ENCODE measurements at regions not wholly inside any gene's neighbourhood (a gene's known extent, or its start where the extent isn't known, plus 50 kb on each side); places are given as distances from the start of the nearest gene placed in this dataset.
"Not testable (repeated sequence)": the region's sequence is repeated elsewhere in the genome, so short reads cannot be mapped to it uniquely, and the experiment has no call there.

DNA sequence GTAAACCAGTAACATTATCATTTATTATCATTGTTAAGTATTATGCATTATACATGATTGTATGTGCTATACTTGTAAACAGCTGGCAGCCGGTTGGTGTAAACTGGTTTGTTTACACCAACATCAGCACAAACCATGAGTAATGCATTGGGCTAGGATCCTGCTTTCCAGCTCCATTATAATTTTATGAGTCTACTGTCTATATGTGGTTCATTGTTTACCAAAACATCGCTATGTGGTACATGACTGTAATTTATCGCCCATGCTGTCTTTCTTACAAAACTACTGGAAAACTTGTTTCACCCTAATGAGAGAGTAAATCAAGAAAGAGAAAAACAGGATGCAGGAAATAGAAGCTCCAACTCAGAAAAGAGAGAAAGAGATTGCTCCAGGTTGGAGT is 224.8 kb upstream of the CBLB start:
- H3K27ac Mint-ChIP-seq (ENCODE audit: unreplicated experiment) = no peak overlapping the region
- H3K4me3 Mint-ChIP-seq (ENCODE audit: unreplicated experiment) = no peak overlapping the region
- DNase-seq = no peak
- H3K9me3 Mint-ChIP-seq (ENCODE audit: unreplicated experiment) = peaks cover under 1% of the 10 kb centered on the region
- no peaks in the 10 kb centered on the region for H3K4me1 Mint-ChIP-seq (ENCODE audit: low read depth, unreplicated experiment)
- TF ChIP-seq, protein P1, sequence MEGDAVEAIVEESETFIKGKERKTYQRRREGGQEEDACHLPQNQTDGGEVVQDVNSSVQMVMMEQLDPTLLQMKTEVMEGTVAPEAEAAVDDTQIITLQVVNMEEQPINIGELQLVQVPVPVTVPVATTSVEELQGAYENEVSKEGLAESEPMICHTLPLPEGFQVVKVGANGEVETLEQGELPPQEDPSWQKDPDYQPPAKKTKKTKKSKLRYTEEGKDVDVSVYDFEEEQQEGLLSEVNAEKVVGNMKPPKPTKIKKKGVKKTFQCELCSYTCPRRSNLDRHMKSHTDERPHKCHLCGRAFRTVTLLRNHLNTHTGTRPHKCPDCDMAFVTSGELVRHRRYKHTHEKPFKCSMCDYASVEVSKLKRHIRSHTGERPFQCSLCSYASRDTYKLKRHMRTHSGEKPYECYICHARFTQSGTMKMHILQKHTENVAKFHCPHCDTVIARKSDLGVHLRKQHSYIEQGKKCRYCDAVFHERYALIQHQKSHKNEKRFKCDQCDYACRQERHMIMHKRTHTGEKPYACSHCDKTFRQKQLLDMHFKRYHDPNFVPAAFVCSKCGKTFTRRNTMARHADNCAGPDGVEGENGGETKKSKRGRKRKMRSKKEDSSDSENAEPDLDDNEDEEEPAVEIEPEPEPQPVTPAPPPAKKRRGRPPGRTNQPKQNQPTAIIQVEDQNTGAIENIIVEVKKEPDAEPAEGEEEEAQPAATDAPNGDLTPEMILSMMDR (IDR thresholded peaks at IDR 0.05; ENCODE audit: partially characterized antibody, unreplicated experiment) = no peak
- no peaks in the 10 kb centered on the region for H3K27me3 Mint-ChIP-seq (ENCODE audit: unreplicated experiment)
- H3K36me3 Mint-ChIP-seq (ENCODE audit: unreplicated experiment) = peaks cover 14% of the 10 kb centered on the region

DNA sequence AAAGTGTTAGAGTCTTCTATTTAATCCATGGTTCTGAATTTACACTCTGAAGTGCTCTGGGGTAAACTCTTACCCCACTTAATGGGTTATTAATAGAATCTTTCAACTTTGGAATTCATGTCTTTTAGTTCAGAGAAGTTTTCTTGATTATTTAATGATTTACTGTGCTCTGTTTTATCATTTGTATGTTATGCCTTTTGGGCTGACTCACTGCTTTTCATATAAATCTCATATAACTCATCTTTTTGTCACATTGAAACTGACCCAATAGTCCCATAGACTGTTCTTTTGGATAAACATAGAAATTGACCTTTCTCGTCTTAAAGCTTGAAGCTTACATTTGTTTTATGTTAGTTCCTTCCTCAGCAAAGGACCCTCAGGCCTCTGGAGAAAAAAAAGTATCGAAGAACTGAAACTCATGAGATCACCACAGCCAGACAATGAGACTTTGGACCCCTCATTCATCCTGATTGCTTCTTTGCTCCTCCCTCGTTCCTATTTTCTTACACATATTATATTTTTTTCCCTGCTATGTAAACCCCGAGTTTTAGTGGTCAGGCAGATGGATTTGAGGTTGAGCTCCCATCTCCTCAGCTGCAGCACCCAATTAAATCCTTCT is 229.1 kb upstream of the CBLB start:
- H3K4me1 Mint-ChIP-seq (ENCODE audit: low read depth, unreplicated experiment) = no peaks in the 10 kb centered on the region
- DNase-seq = no peak
- H3K4me3 Mint-ChIP-seq (ENCODE audit: unreplicated experiment) = no peak overlapping the region
- peaks cover 33% of the 10 kb centered on the region for H3K36me3 Mint-ChIP-seq (ENCODE audit: unreplicated experiment)
- H3K27ac Mint-ChIP-seq (ENCODE audit: unreplicated experiment) = no peak overlapping the region
- H3K9me3 Mint-ChIP-seq (ENCODE audit: unreplicated experiment) = peaks cover 11% of the 10 kb centered on the region
- H3K27me3 Mint-ChIP-seq (ENCODE audit: unreplicated experiment) = no peaks in the 10 kb centered on the region
- TF ChIP-seq, protein P1 (IDR thresholded peaks at IDR 0.05; ENCODE audit: partially characterized antibody, unreplicated experiment) = no peak

DNA sequence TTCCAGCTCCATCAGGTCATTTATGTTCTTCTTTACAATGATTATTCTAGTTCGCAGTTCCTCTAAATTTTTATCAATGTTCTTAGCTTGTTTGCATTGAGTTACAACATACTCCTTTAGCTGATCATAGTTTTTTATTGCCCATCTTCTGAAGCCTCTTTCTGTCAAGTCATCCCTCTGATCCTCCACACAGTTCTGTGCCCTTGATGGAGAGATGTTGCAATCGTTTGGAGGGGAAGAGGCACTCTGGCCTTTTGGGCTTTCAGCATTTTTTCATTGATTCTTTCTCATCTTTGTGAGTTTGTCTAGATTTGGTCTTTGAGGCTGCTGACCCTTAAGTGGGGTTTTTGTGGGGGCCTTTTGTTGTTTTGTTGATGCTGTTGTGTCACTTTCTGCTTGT is 234.6 kb upstream of the CBLB start:
- TF ChIP-seq, protein P1 (IDR thresholded peaks at IDR 0.05; ENCODE audit: partially characterized antibody, unreplicated experiment) = no peak
- DNase-seq = no peak
- no peaks in the 10 kb centered on the region for H3K4me1 Mint-ChIP-seq (ENCODE audit: low read depth, unreplicated experiment)
- no peaks in the 10 kb centered on the region for H3K27me3 Mint-ChIP-seq (ENCODE audit: unreplicated experiment)
- no peak overlapping the region for H3K4me3 Mint-ChIP-seq (ENCODE audit: unreplicated experiment)
- H3K36me3 Mint-ChIP-seq (ENCODE audit: unreplicated experiment) = peaks cover 30% of the 10 kb centered on the region
- no peak overlapping the region for H3K27ac Mint-ChIP-seq (ENCODE audit: unreplicated experiment)
- H3K9me3 Mint-ChIP-seq (ENCODE audit: unreplicated experiment) = peaks cover 12% of the 10 kb centered on the region

DNA sequence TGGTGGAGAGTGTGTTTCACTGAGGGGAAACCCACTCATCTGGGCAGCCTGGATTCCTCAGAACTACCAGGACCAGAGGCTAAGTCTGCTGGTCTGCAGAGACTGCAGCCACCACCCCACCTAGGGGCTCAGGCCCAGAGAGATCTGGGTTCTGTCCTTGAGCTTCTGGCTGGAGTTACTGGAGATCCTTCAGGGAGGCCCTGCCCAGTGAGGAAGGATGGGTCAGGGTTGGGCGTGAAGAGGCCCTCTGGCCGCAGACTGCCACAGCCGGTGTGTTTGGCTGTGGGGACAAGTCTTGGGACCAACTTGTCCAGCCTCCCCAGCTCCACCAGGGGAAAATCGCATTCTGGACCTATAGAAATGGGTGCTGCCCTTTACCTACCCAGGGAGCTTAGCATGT is 235.3 kb upstream of the CBLB start:
- Mint-ChIP-seq H3K27ac (ENCODE audit: unreplicated experiment) (no peak overlapping the region), H3K9me3 (ENCODE audit: unreplicated experiment) (peaks cover 9% of the 10 kb centered on the region), H3K4me1 (ENCODE audit: low read depth, unreplicated experiment) (no peaks in the 10 kb centered on the region), H3K27me3 (ENCODE audit: unreplicated experiment) (no peaks in the 10 kb centered on the region), H3K36me3 (ENCODE audit: unreplicated experiment) (peaks cover 26% of the 10 kb centered on the region), H3K4me3 (ENCODE audit: unreplicated experiment) (no peak overlapping the region)
- TF ChIP-seq, protein P1 (IDR thresholded peaks at IDR 0.05; ENCODE audit: partially characterized antibody, unreplicated experiment) = no peak
- no peak for DNase-seq

DNA sequence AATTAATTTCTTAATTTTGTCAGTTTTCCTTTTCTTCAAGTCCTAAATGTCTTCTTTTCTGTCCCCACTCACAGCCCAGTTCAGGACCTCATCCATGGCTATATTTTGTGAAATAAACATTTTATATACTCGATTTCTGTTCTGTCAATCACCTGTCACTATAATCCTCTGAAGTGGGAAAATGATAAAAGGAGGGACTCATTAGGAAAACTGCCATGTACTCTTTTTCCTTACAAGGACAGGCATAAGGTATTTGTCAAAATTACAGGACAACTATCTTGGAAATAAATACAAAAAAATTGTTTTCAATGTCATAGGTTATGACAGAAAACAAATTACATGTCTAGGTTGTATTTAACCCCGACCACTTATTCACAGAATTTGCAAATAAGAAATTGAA is 240.1 kb upstream of the CBLB start:
- TF ChIP-seq, protein P1 (IDR thresholded peaks at IDR 0.05; ENCODE audit: partially characterized antibody, unreplicated experiment) = no peak
- Mint-ChIP-seq H3K36me3 (ENCODE audit: unreplicated experiment) (no peaks in the 10 kb centered on the region), H3K4me1 (ENCODE audit: low read depth, unreplicated experiment) (peaks cover 2% of the 10 kb centered on the region), H3K9me3 (ENCODE audit: unreplicated experiment) (peaks cover 5% of the 10 kb centered on the region), H3K27ac (ENCODE audit: unreplicated experiment) (no peak overlapping the region), H3K27me3 (ENCODE audit: unreplicated experiment) (peaks cover 2% of the 10 kb centered on the region), H3K4me3 (ENCODE audit: unreplicated experiment) (no peak overlapping the region)
- DNase-seq = no peak

DNA sequence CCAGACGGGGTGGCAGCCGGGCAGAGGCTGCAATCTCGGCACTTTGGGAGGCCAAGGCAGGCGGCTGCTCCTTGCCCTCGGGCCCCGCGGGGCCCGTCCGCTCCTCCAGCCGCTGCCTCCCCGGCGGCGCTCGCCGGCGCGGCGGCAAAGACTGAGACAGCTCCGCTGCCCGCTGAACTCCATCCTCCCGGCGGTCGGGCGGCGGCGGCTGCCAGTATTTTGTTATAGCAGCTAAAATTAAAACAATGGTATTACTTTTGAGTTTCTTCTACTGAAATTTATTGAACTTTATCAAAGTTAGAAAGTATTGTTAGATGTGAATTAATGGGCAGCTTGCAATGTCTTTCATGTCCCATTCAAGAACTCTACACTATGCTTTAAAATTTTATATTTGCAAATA is 243.7 kb upstream of the CBLB start:
- not testable (repeated sequence) for H3K36me3 Mint-ChIP-seq (ENCODE audit: unreplicated experiment); H3K9me3 Mint-ChIP-seq (ENCODE audit: unreplicated experiment); H3K4me1 Mint-ChIP-seq (ENCODE audit: low read depth, unreplicated experiment); DNase-seq; H3K27me3 Mint-ChIP-seq (ENCODE audit: unreplicated experiment); H3K4me3 Mint-ChIP-seq (ENCODE audit: unreplicated experiment); H3K27ac Mint-ChIP-seq (ENCODE audit: unreplicated experiment)

All from glutamatergic neuron (in vitro differentiated cells).